ENCODE measurements at regions not wholly inside any gene's neighbourhood (a gene's known extent, or its start where the extent isn't known, plus 50 kb on each side); places are given as distances from the start of the nearest gene placed in this dataset.

GRCh38 chr9:21565155-21565554 lies 83.0 kb upstream of the IFNE start:
- DNase-seq, result no peak
- 80% methylated on average over 2 of the region's 3 CpGs for WGBS (ENCODE audit: insufficient coverage)
- TF ChIP-seq EZH2 (IDR thresholded peaks at IDR 0.05; ENCODE audit: borderline replicate concordance, insufficient read depth, low read depth, low read length, poor library complexity, severe bottlenecking), result no peak
- no peak for TF ChIP-seq CTCF (IDR thresholded peaks at IDR 0.05)
- no peaks in the 10 kb centered on the region for H3K79me2 ChIP-seq (ENCODE audit: control insufficient read depth, insufficient read depth, low read length)
- Mint-ChIP-seq H3K4me1 (peaks cover 4% of the 10 kb centered on the region), H3K27ac (no peak overlapping the region), H3K27me3 (peaks cover 37% of the 10 kb centered on the region), H3K4me3 (no peak overlapping the region), H3K9me3 (ENCODE audit: insufficient read depth) (no peaks in the 10 kb centered on the region)
- no peak overlapping the region for H3K4me3 ChIP-seq (ENCODE audit: control extremely low read depth in 1 of 5, extremely low read depth in 1 of 5, insufficient read depth in 1 of 5, low read depth in 2 of 5, low read length in 4 of 5)
- H2AFZ ChIP-seq (ENCODE audit: insufficient read depth, low read depth, low read length, poor library complexity, severe bottlenecking), result no peak overlapping the region
- CTCF ChIA-PET, result no interaction called here
- peaks cover under 1 to 4% of the 10 kb centered on the region in 2 donors for H3K4me1 ChIP-seq (ENCODE audit: control insufficient read depth in 2 of 2, insufficient read depth in 2 of 2, low read length in 2 of 2)
- no peaks in the 10 kb centered on the region for H3K36me3 ChIP-seq (replicated peaks in 1 of 2; ENCODE audit: control extremely low read depth in 1 of 2, control insufficient read depth in 1 of 2, extremely low read depth in 1 of 2, insufficient read depth in 2 of 2, low read length in 1 of 2)
- no peak for ATAC-seq (ENCODE audit: low read depth)
- no peak overlapping the region for H3K9ac ChIP-seq (ENCODE audit: low read length)
- peaks cover 0 to 1% (median 0%) of the 10 kb centered on the region in 3 donors for H3K9me3 ChIP-seq (ENCODE audit: control extremely low read depth in 1 of 3, control insufficient read depth in 2 of 3, insufficient read depth in 1 of 3, low read length in 2 of 3)
- no peak overlapping the region for H3K4me2 ChIP-seq (replicated peaks; ENCODE audit: low read depth, low read length, poor library complexity, severe bottlenecking)
- POLR2A ChIA-PET, result no interaction called here
- no peak overlapping the region for H3K27ac ChIP-seq (ENCODE audit: low read length in 2 of 2)
- intact Hi-C loops (cut with micrococcal nuclease), result no loop called here
- H4K20me1 ChIP-seq (ENCODE audit: control insufficient read depth, insufficient read depth, low read length, poor library complexity, severe bottlenecking), result no peaks in the 10 kb centered on the region
- H3K27me3 ChIP-seq (replicated peaks in 1 of 4; ENCODE audit: control extremely low read depth in 1 of 4, control insufficient read depth in 3 of 4, insufficient read depth in 4 of 4, low read length in 3 of 4), result peaks cover 0 to 25% (median 9%) of the 10 kb centered on the region in 4 experiments

GRCh38 chr9:21567926-21568325 lies 85.8 kb upstream of the IFNE start:
- Histone ChIP-seq H2AFZ (ENCODE audit: insufficient read depth, low read depth, low read length, poor library complexity, severe bottlenecking) (no peak overlapping the region), H3K27me3 (replicated peaks in 1 of 4; ENCODE audit: control extremely low read depth in 1 of 4, control insufficient read depth in 3 of 4, insufficient read depth in 4 of 4, low read length in 3 of 4) (peaks cover 0 to 24% (median 5%) of the 10 kb centered on the region in 4 experiments), H3K9me3 (ENCODE audit: control extremely low read depth in 1 of 3, control insufficient read depth in 2 of 3, insufficient read depth in 1 of 3, low read length in 2 of 3) (no peaks in the 10 kb centered on the region), H3K36me3 (replicated peaks in 1 of 2; ENCODE audit: control extremely low read depth in 1 of 2, control insufficient read depth in 1 of 2, extremely low read depth in 1 of 2, insufficient read depth in 2 of 2, low read length in 1 of 2) (no peaks in the 10 kb centered on the region), H3K4me1 (ENCODE audit: control insufficient read depth in 2 of 2, insufficient read depth in 2 of 2, low read length in 2 of 2) (no peaks in the 10 kb centered on the region), H3K79me2 (ENCODE audit: control insufficient read depth, insufficient read depth, low read length) (no peaks in the 10 kb centered on the region), H3K4me2 (replicated peaks; ENCODE audit: low read depth, low read length, poor library complexity, severe bottlenecking) (no peak overlapping the region), H3K9ac (ENCODE audit: low read length) (no peak overlapping the region), H3K4me3 (ENCODE audit: control extremely low read depth in 1 of 5, extremely low read depth in 1 of 5, insufficient read depth in 1 of 5, low read depth in 2 of 5, low read length in 4 of 5) (no peak overlapping the region), H3K27ac (ENCODE audit: low read length in 2 of 2) (no peak overlapping the region), H4K20me1 (ENCODE audit: control insufficient read depth, insufficient read depth, low read length, poor library complexity, severe bottlenecking) (no peaks in the 10 kb centered on the region)
- no peak overlapping the region for H3K27ac Mint-ChIP-seq
- 100% methylated on average over 1 of the region's 2 CpGs for WGBS (ENCODE audit: insufficient coverage)
- no peak overlapping the region for H3K4me3 Mint-ChIP-seq
- ATAC-seq (ENCODE audit: low read depth), result no peak
- H3K27me3 Mint-ChIP-seq, result peaks cover 34% of the 10 kb centered on the region
- no peaks in the 10 kb centered on the region for H3K9me3 Mint-ChIP-seq (ENCODE audit: insufficient read depth)
- no peak for DNase-seq
- ChIA-PET POLR2A (no interaction called here), CTCF (interaction anchor here (1.1 kb wide), 1 partner anchor 112 kb away, joined by 3 read pairs; no protein-coding TSS in a partner anchor)
- TF ChIP-seq CTCF (IDR thresholded peaks at IDR 0.05) (no peak), EZH2 (IDR thresholded peaks at IDR 0.05; ENCODE audit: borderline replicate concordance, insufficient read depth, low read depth, low read length, poor library complexity, severe bottlenecking) (no peak)
- intact Hi-C loops (cut with micrococcal nuclease), result no loop called here
- H3K4me1 Mint-ChIP-seq, result no peaks in the 10 kb centered on the region
